ENCODE measurements at regions not wholly inside any gene's neighbourhood (a gene's known extent, or its start where the extent isn't known, plus 50 kb on each side); places are given as distances from the start of the nearest gene placed in this dataset.

- no peak overlapping the region for H3K4me3 Mint-ChIP-seq
- ATAC-seq: no peak
- H3K4me1 Mint-ChIP-seq: no peaks in the 10 kb centered on the region
- POLR2A ChIA-PET: no interaction called here
- intact Hi-C loops (cut with DNase I, micrococcal nuclease): no loop called here
- H3K9me3 Mint-ChIP-seq (ENCODE audit: low read depth): peaks cover 7% of the 10 kb centered on the region
- no peaks in the 10 kb centered on the region for H3K36me3 Mint-ChIP-seq (ENCODE audit: low read depth)
- H3K27ac Mint-ChIP-seq: no peak overlapping the region
- H3K27me3 Mint-ChIP-seq: no peaks in the 10 kb centered on the region
- no peak for DNase-seq
- CTCF ChIA-PET: no interaction called here
Observed at GRCh38 chr3:167188592-167188991, 191.5 kb downstream of the ZBBX start.

DNA sequence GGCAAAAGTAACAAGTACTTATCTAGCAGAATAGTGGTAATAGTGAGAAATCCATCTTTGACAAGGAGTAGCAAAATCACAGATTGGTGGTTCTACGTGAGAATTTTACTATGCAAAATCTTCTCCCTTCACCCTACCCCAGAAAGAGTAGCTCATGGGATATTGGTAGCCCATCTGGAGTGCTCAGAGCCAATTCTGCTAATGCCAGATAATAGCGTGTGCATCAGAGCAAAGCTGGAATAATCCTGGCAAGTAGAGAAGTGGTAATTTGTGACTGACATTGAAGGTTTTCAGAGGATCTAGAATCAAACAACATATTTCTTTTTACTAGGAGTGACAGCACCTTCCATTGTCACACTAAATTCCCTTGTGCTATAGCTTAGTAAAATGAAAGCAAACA lies 192.9 kb downstream of the ZBBX start:
- intact Hi-C loops (cut with DNase I, micrococcal nuclease): no loop called here
- ATAC-seq (no peak), DNase-seq (no peak)
- no peaks in the 10 kb centered on the region for H3K36me3 Mint-ChIP-seq (ENCODE audit: low read depth)
- H3K27me3 Mint-ChIP-seq: no peaks in the 10 kb centered on the region
- no peak overlapping the region for H3K27ac Mint-ChIP-seq
- no peak overlapping the region for H3K4me3 Mint-ChIP-seq
- H3K4me1 Mint-ChIP-seq: no peaks in the 10 kb centered on the region
- ChIA-PET POLR2A (no interaction called here), CTCF (no interaction called here)
- H3K9me3 Mint-ChIP-seq (ENCODE audit: low read depth): peaks cover 6% of the 10 kb centered on the region

DNA sequence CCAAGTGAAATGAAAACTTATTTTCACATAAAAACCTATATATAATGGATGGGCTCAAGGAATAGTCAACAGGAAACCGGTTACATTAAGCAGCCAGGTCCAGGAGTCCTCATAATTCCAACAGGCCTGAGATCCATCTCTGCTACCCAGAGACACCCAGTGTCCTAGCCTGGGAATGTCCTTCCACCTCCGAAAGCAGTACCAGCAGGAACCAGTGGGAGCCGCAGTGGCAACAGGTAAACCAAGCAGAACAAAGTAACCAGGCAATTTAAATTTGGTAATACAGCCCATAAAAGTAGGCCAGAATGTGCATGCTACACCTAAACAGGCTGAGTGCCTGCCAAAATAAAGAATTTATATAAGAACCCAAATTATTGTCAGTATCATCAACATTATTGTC lies 195.6 kb downstream of the ZBBX start:
- Mint-ChIP-seq H3K27me3 (no peaks in the 10 kb centered on the region), H3K36me3 (ENCODE audit: low read depth) (no peaks in the 10 kb centered on the region), H3K9me3 (ENCODE audit: low read depth) (peaks cover 3% of the 10 kb centered on the region), H3K4me1 (no peaks in the 10 kb centered on the region), H3K4me3 (no peak overlapping the region), H3K27ac (no peak overlapping the region)
- ATAC-seq (no peak), DNase-seq (no peak)
- ChIA-PET POLR2A (no interaction called here), CTCF (no interaction called here)
- intact Hi-C loops (cut with DNase I, micrococcal nuclease): no loop called here

GRCh38 chr3:167172377-167172776 lies 207.7 kb downstream of the ZBBX start:
- ChIA-PET POLR2A (no interaction called here), CTCF (no interaction called here)
- H3K4me1 Mint-ChIP-seq: no peaks in the 10 kb centered on the region
- no peak overlapping the region for H3K27ac Mint-ChIP-seq
- H3K36me3 Mint-ChIP-seq (ENCODE audit: low read depth): no peaks in the 10 kb centered on the region
- intact Hi-C loops (cut with DNase I, micrococcal nuclease): no loop called here
- DNase-seq: no peak
- no peak overlapping the region for H3K4me3 Mint-ChIP-seq
- no peaks in the 10 kb centered on the region for H3K27me3 Mint-ChIP-seq
- H3K9me3 Mint-ChIP-seq (ENCODE audit: low read depth): peaks cover 8% of the 10 kb centered on the region
- no peak for ATAC-seq

GRCh38 chr3:167167491-167167890 lies 212.6 kb downstream of the ZBBX start:
- intact Hi-C loops (cut with DNase I, micrococcal nuclease): no loop called here
- ChIA-PET CTCF (interaction anchor here (0.7 kb wide), 1 partner anchor 572 kb away, joined by 4 read pairs; no protein-coding TSS in a partner anchor), POLR2A (no interaction called here)
- DNase-seq: no peak
- H3K27me3 Mint-ChIP-seq: no peaks in the 10 kb centered on the region
- H3K36me3 Mint-ChIP-seq (ENCODE audit: low read depth): no peaks in the 10 kb centered on the region
- no peaks in the 10 kb centered on the region for H3K4me1 Mint-ChIP-seq
- ATAC-seq: no peak
- no peak overlapping the region for H3K4me3 Mint-ChIP-seq
- no peaks in the 10 kb centered on the region for H3K9me3 Mint-ChIP-seq (ENCODE audit: low read depth)
- no peak overlapping the region for H3K27ac Mint-ChIP-seq

- ATAC-seq: no peak
- CTCF ChIA-PET: interaction anchor here (0.7 kb wide), 1 partner anchor 571 kb away, joined by 4 read pairs; no protein-coding TSS in a partner anchor
Observed at GRCh38 chr3:167166594-167167253, 213.4 kb downstream of the ZBBX start.

DNA sequence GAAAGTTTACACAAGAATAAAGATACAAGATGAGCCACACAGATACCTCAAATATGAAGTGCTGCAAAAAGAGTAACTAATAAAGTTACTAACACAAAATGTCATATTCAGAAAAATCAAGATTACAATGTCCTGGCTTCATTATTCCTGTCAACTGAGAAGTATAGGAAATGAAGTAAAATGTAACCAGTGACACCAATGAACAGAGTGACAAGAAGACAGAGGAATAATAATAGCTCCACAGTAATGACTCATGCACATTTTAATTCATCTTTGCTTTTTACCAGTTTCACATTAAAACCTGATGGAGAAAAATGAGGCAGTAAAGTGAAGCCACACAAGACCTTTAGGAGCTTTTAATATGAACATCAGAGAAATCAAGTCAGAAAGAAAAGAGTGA lies 214.1 kb downstream of the ZBBX start:
- intact Hi-C loops (cut with DNase I, micrococcal nuclease): no loop called here
- Mint-ChIP-seq H3K4me3 (no peak overlapping the region), H3K9me3 (ENCODE audit: low read depth) (no peaks in the 10 kb centered on the region), H3K4me1 (no peaks in the 10 kb centered on the region), H3K36me3 (ENCODE audit: low read depth) (no peaks in the 10 kb centered on the region), H3K27me3 (no peaks in the 10 kb centered on the region), H3K27ac (no peak overlapping the region)
- no peak for DNase-seq
- ATAC-seq: no peak
- ChIA-PET POLR2A (no interaction called here), CTCF (no interaction called here)

More at GRCh38 chr3:167166594-167167253, 213.4 kb downstream of the ZBBX start:
- Mint-ChIP-seq H3K36me3 (ENCODE audit: low read depth) (no peaks in the 10 kb centered on the region), H3K9me3 (ENCODE audit: low read depth) (no peaks in the 10 kb centered on the region), H3K27ac (no peak overlapping the region), H3K4me1 (no peaks in the 10 kb centered on the region), H3K27me3 (no peaks in the 10 kb centered on the region), H3K4me3 (no peak overlapping the region)
- POLR2A ChIA-PET: no interaction called here
- no peak for DNase-seq
- intact Hi-C loops (cut with DNase I, micrococcal nuclease): no loop called here

- Mint-ChIP-seq H3K9me3 (ENCODE audit: low read depth) (no peaks in the 10 kb centered on the region), H3K36me3 (ENCODE audit: low read depth) (no peaks in the 10 kb centered on the region), H3K4me1 (no peaks in the 10 kb centered on the region), H3K27me3 (no peaks in the 10 kb centered on the region), H3K4me3 (no peak overlapping the region), H3K27ac (no peak overlapping the region)
- intact Hi-C loops (cut with DNase I, micrococcal nuclease): no loop called here
- CTCF ChIA-PET: no interaction called here
- ATAC-seq: no peak
- POLR2A ChIA-PET: no interaction called here
- DNase-seq: no peak
Observed at GRCh38 chr3:167163580-167163979, 216.5 kb downstream of the ZBBX start.

DNA sequence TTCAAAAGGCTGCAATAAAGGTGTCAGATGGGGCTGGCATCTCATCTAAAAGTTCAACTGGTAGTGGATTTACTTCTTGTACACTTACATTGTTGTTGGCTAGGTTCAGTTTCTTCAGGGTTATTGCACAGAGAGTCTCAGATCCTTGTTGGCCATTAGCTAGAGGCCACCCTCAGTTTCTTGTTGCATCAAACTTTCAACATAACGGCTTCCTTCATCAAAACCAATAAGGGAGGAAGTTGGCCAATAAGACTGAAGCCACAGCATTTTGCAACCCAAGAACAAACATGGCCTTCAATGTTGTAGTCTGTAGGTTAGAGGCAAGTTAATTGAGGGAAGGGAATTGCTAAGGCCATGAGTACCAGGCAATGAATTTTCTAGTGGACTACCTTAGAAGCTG lies 218.0 kb downstream of the ZBBX start:
- Mint-ChIP-seq H3K9me3 (ENCODE audit: low read depth) (no peaks in the 10 kb centered on the region), H3K27me3 (no peaks in the 10 kb centered on the region), H3K27ac (no peak overlapping the region), H3K4me1 (no peaks in the 10 kb centered on the region), H3K4me3 (no peak overlapping the region), H3K36me3 (ENCODE audit: low read depth) (no peaks in the 10 kb centered on the region)
- POLR2A ChIA-PET: no interaction called here
- DNase-seq: no peak
- CTCF ChIA-PET: no interaction called here
- ATAC-seq: no peak
- intact Hi-C loops (cut with DNase I, micrococcal nuclease): no loop called here

GRCh38 chr3:167160781-167161180 lies 219.3 kb downstream of the ZBBX start:
- Mint-ChIP-seq H3K27me3 (no peaks in the 10 kb centered on the region), H3K4me3 (no peak overlapping the region), H3K27ac (no peak overlapping the region), H3K36me3 (ENCODE audit: low read depth) (no peaks in the 10 kb centered on the region), H3K4me1 (no peaks in the 10 kb centered on the region), H3K9me3 (ENCODE audit: low read depth) (peaks cover 4% of the 10 kb centered on the region)
- ATAC-seq (no peak), DNase-seq (no peak)
- POLR2A ChIA-PET: no interaction called here
- CTCF ChIA-PET: no interaction called here
- intact Hi-C loops (cut with DNase I, micrococcal nuclease): no loop called here

GRCh38 chr3:167151636-167152035 lies 228.5 kb downstream of the ZBBX start:
- DNase-seq (no peak), ATAC-seq (no peak)
- intact Hi-C loops (cut with DNase I, micrococcal nuclease): no loop called here
- no peak overlapping the region for H3K27ac Mint-ChIP-seq
- CTCF ChIA-PET: interaction anchor here (0.6 kb wide), 1 partner anchor 319 kb away, joined by 4 read pairs; no protein-coding TSS in a partner anchor
- H3K4me3 Mint-ChIP-seq: no peak overlapping the region
- no peaks in the 10 kb centered on the region for H3K27me3 Mint-ChIP-seq
- H3K9me3 Mint-ChIP-seq (ENCODE audit: low read depth): peaks cover 6% of the 10 kb centered on the region
- no peaks in the 10 kb centered on the region for H3K4me1 Mint-ChIP-seq
- no peaks in the 10 kb centered on the region for H3K36me3 Mint-ChIP-seq (ENCODE audit: low read depth)
- POLR2A ChIA-PET: no interaction called here

GRCh38 chr3:167148136-167148535 lies 232.0 kb downstream of the ZBBX start:
- CTCF ChIA-PET: interaction anchor here (0.6 kb wide), 1 partner anchor 709 kb away, joined by 3 read pairs; no protein-coding TSS in a partner anchor
- Mint-ChIP-seq H3K4me3 (no peak overlapping the region), H3K4me1 (no peaks in the 10 kb centered on the region), H3K9me3 (ENCODE audit: low read depth) (peaks cover 2% of the 10 kb centered on the region), H3K36me3 (ENCODE audit: low read depth) (no peaks in the 10 kb centered on the region), H3K27me3 (no peaks in the 10 kb centered on the region), H3K27ac (no peak overlapping the region)
- DNase-seq (no peak), ATAC-seq (no peak)
- intact Hi-C loops (cut with DNase I, micrococcal nuclease): loop anchor here in 1 of 2 experiments (2.0 kb wide), 1 partner anchor 45 kb away; no protein-coding TSS in a partner anchor
- POLR2A ChIA-PET: no interaction called here

DNA sequence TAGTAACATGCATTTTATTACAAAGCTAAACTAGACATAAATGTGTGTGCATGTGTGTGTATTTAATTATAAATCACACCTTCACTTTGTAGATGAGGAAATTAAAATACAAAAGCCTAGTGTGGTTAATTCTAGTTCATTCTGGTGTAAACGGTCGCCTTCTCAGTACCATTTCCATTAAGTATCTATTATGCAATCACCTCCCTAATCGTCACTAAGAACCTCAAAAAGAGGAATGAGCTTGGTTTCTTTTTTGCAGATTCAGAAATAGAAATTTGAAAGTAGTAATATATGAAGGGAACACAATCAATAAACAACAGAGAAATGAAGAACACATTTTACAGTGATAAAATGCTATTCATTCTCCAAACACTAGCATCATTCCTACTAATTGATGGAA lies 233.2 kb downstream of the ZBBX start:
- CTCF ChIA-PET: no interaction called here
- POLR2A ChIA-PET: no interaction called here
- Mint-ChIP-seq H3K4me1 (no peaks in the 10 kb centered on the region), H3K27me3 (no peaks in the 10 kb centered on the region), H3K36me3 (ENCODE audit: low read depth) (no peaks in the 10 kb centered on the region), H3K9me3 (ENCODE audit: low read depth) (peaks cover 2% of the 10 kb centered on the region), H3K4me3 (no peak overlapping the region), H3K27ac (no peak overlapping the region)
- no peak for DNase-seq
- intact Hi-C loops (cut with DNase I, micrococcal nuclease): no loop called here
- ATAC-seq: no peak

Data from activated CD4-positive, alpha-beta T cell treated with anti-CD3 and anti-CD28 coated beads for 36 hours (primary cell).